Heart right ventricle (tissue), 16 donors: ENCODE measurements at regions not wholly inside any gene's neighbourhood (a gene's known extent, or its start where the extent isn't known, plus 50 kb on each side); places are given as distances from the start of the nearest gene placed in this dataset.

Source experiments
- ATAC-seq, 8 donors: fragments of 200-7000 bp; cut with Tn5 transposase; one replicate each; pipeline ENCODE4 v1.9.1; 2020; ENCODE audit warnings: mild to moderate bottlenecking in 8 of 8, moderate library complexity in 8 of 8, moderate number of reproducible peaks in 1 of 8
- DNase-seq, 2 donors: peaks; one replicate each; pipeline ENCODE4 v3.0.0-alpha.2; 2020
- H3K27ac ChIP-seq, 10 donors: fragments of 200-600 bp; sonication (generic) in 2 of 10; one replicate each; pipeline versions ENCODE4 v1.5.0 to v1.8.0; 2020 to 2022; ENCODE audit warnings: mild to moderate bottlenecking in 3 of 10
- H3K27me3 ChIP-seq, 7 donors: fragments of 200-600 bp; one replicate each; pipeline ENCODE4 v1.8.0; 2021 to 2022; ENCODE audit warnings: mild to moderate bottlenecking in 2 of 7
- H3K36me3 ChIP-seq, 9 donors: fragments of 200-600 bp; sonication (generic) in 1 of 9; one replicate each; pipeline versions ENCODE4 v1.5.0 to v1.8.0; 2020 to 2022; ENCODE audit warnings: mild to moderate bottlenecking in 2 of 9
- H3K4me1 ChIP-seq, 9 donors: fragments of 200-600 bp; sonication (generic) in 1 of 9; one replicate each; pipeline versions ENCODE4 v1.5.0 to v1.8.0; 2020 to 2022; ENCODE audit warnings: mild to moderate bottlenecking in 4 of 9
- H3K4me3 ChIP-seq, 10 donors: fragments of 200-600 bp; sonication (generic) in 2 of 10; one replicate each; pipeline versions ENCODE4 v1.5.0 to v1.8.0; 2020 to 2022; ENCODE audit warnings: mild to moderate bottlenecking in 7 of 10, moderate library complexity in 2 of 10
- H3K9me3 ChIP-seq, 11 donors: fragments of 200-600 bp in 10 of 11; sonication (generic) in 2 of 11; one replicate each; pipeline versions ENCODE4 v1.5.0 to v1.8.0; 2013 to 2022; ENCODE audit warnings: mild to moderate bottlenecking in 2 of 11, control low read depth in 1 of 11, moderate library complexity in 1 of 11
- CTCF ChIP-seq, 9 donors: fragments of 200-600 bp; sonication (generic) in 2 of 9; IDR thresholded peaks; one replicate each; pipeline versions ENCODE4 v1.5.0 to v1.8.0; 2021 to 2022; ENCODE audit warnings: antibody characterized with exemption in 9 of 9, mild to moderate bottlenecking in 5 of 9, moderate library complexity in 1 of 9
- WGBS, 2 donors: extraction: QIAGEN DNeasy Blood & Tissue Kit; methylation state at CpG; one replicate each; pipeline ENCODE4 v1.1.7; 2013; ENCODE audit warnings: inconsistent platforms in 1 of 2; 5-methylcytosine and 5-hydroxymethylcytosine counted together
- intact Hi-C, 10 donors: fragments of 100-400 bp; cut with DNase I; formaldehyde crosslinking; loops; one replicate each; pipeline versions ENCODE4 v1.11.1 to v1.14.2; 2022
- donor health status: Arrhythmogenic right ventricular cardiomyopathy.
- donor health status: ischemic (EF 13 %, LVEDD 7.1; RV severe dilation, severe dysfunction).
- donor health status: healthy with polysubstance abuse.
- donor health status: DM: no; HTN: yes; CAD: no.
- donor health status: DM: no; HTN: no; CAD: no.
- donor health status: ischemic (EF 25% LVEDD 6.9; RV normal size, moderate dysfunction).
- donor health status: ischemic (EF 25% LVEDD 5.7; RV mildly dilated, moderate dysfunction).
- donor health status: healthy.
- donor health status: DM: yes; HTN: yes; CAD: no.
- donor health status: Ischemic cardiomyopathy.
- donor health status: ischemic (EF 35%, LVEDD 5.7; RV mildly dilated, moderate dysfunction).
- donor health status: nonischemic (EF 11% LVEDD 7.7; RV severe dilation, severe dysfunction).
- donor health status: DM: yes; HTN: yes; CAD: no.
- donor health status: PGD.
- donor health status: ischemic (EF 29% LVEDD 5.4; RV normal size, mild dysfunction).
- donor health status: nonischemic (EF 23%, LVEDD 6.1; RV moderate dilation, normal function).

DNA sequence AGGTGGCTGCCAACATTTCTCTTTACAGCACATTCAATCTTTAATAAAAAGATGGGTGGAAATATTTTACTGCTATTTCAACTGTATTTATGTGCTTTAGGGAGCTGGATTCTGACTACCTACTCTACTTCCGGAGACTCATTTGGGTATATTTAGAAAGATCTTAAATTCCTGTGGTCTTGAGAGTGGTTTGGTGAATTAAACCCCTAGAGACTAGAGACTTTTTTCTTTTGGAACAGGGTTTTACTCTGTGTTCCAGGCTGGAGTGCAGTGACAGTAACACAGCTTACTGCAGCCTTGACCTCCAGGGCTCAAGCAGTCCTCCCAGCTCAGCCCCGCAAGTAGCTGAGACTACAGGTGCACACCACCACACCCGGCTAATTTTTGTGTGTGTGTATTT, 79.0 kb upstream of the HABP2 start:
- intact Hi-C loops: no loop called here
- ATAC-seq (no peak), DNase-seq (no peak)
- H3K36me3 ChIP-seq: no peaks in the 10 kb centered on the region
- H3K4me3 ChIP-seq: no peak overlapping the region
- no peak for TF ChIP-seq CTCF (IDR thresholded peaks at IDR 0.05)
- peaks cover 0 to 3% (median 0%) of the 10 kb centered on the region in 11 donors for H3K9me3 ChIP-seq
- 83 to 84% methylated on average over 3 of the region's 3 CpGs for WGBS, 2 donors
- no peaks in the 10 kb centered on the region for H3K27me3 ChIP-seq
- H3K27ac ChIP-seq: no peak overlapping the region
- peaks cover 0 to 26% (median 14%) of the 10 kb centered on the region in 9 donors for H3K4me1 ChIP-seq

GRCh38 chr10:113474752-113475151, 78.1 kb upstream of the HABP2 start:
- Histone ChIP-seq H3K4me3 (no peak overlapping the region), H3K27ac (peak overlapping the region in 1 of 10 donors; percentile 37), H3K4me1 (peaks cover 0 to 26% (median 14%) of the 10 kb centered on the region in 9 donors), H3K27me3 (no peaks in the 10 kb centered on the region), H3K9me3 (peaks cover 0 to 12% (median 9%) of the 10 kb centered on the region in 11 donors), H3K36me3 (no peaks in the 10 kb centered on the region)
- no peak for TF ChIP-seq CTCF (IDR thresholded peaks at IDR 0.05)
- intact Hi-C loops: no loop called here
- WGBS, 2 donors: 55 to 68% methylated on average over 2 of the region's 2 CpGs
- ATAC-seq: peak in 4 of 8 donors; percentile 9 to 55 (median 24)
- no peak for DNase-seq

- Histone ChIP-seq H3K36me3 (no peaks in the 10 kb centered on the region), H3K4me1 (peaks cover 0 to 26% (median 14%) of the 10 kb centered on the region in 9 donors), H3K27me3 (no peaks in the 10 kb centered on the region), H3K4me3 (no peak overlapping the region), H3K9me3 (peaks cover 0 to 19% (median 15%) of the 10 kb centered on the region in 11 donors), H3K27ac (peak overlapping the region in 1 of 10 donors; percentile 37)
- WGBS, 2 donors: 47 to 54% methylated on average over 4 of the region's 4 CpGs
- intact Hi-C loops: no loop called here
- no peak for TF ChIP-seq CTCF (IDR thresholded peaks at IDR 0.05)
- DNase-seq: no peak
- ATAC-seq: peak in 6 of 8 donors; percentile 7 to 70 (median 62)
Observed at GRCh38 chr10:113475381-113475807, 77.5 kb upstream of the HABP2 start.

DNA sequence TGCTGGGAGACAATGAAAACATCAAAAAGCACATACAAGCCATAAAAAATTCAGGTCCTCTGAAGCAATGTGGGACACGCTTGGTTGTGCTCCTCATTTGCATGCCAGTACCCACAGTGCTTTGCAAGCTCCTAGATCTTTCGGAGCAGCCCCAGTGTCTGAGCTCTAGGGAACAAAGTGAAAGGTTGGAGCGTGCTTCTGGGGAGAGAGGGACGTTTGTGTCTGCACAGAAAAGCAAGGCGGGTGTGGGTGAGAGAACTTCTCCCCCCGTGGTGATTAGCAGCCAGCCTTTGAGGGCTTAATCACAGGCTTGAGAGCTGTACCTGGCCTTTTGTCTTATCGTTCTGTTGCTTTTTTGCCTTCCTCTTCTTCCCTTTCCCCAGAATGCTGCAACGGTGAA, 76.7 kb upstream of the HABP2 start:
- TF ChIP-seq CTCF (IDR thresholded peaks at IDR 0.05): no peak
- H3K36me3 ChIP-seq: no peaks in the 10 kb centered on the region
- no peak overlapping the region for H3K27ac ChIP-seq
- no peaks in the 10 kb centered on the region for H3K27me3 ChIP-seq
- H3K4me3 ChIP-seq: peak overlapping the region in 1 of 10 donors; percentile 18
- ATAC-seq (peak in 5 of 8 donors; percentile 39 to 61 (median 47)), DNase-seq (no peak)
- WGBS, 2 donors: 50 to 56% methylated on average over 8 of the region's 8 CpGs
- peaks cover 0 to 27% (median 15%) of the 10 kb centered on the region in 11 donors for H3K9me3 ChIP-seq
- peaks cover 0 to 26% (median 14%) of the 10 kb centered on the region in 9 donors for H3K4me1 ChIP-seq
- intact Hi-C loops: no loop called here
